ENCODE measurements at regions not wholly inside any gene's neighbourhood (a gene's known extent, or its start where the extent isn't known, plus 50 kb on each side); places are given as distances from the start of the nearest gene placed in this dataset.

GRCh38 chr1:218670875-218671274 is 325.7 kb downstream of the TGFB2 start:
- in situ Hi-C loops (cut with HindIII; ENCODE audit: low sequenced_read_pairs) = no loop called here
- no peak for TF ChIP-seq CTCF (IDR thresholded peaks at IDR 0.05; ENCODE audit: low read depth, low read length)
- no peak for DNase-seq (ENCODE audit: low read depth, low spot score)
- no peak overlapping the region for H3K4me3 ChIP-seq (ENCODE audit: low read depth, low read length)

- H3K4me3 ChIP-seq (ENCODE audit: low read depth, low read length) = no peak overlapping the region
- DNase-seq (ENCODE audit: low read depth, low spot score) = peak; percentile 61
- in situ Hi-C loops (cut with HindIII; ENCODE audit: low sequenced_read_pairs) = no loop called here
- TF ChIP-seq CTCF (IDR thresholded peaks at IDR 0.05; ENCODE audit: low read depth, low read length) = no peak
Measured at GRCh38 chr1:218671573-218671972, 326.4 kb downstream of the TGFB2 start.

- in situ Hi-C loops (cut with HindIII; ENCODE audit: low sequenced_read_pairs) = no loop called here
- no peak for TF ChIP-seq CTCF (IDR thresholded peaks at IDR 0.05; ENCODE audit: low read depth, low read length)
- DNase-seq (ENCODE audit: low read depth, low spot score) = no peak
- no peak overlapping the region for H3K4me3 ChIP-seq (ENCODE audit: low read depth, low read length)
Measured at GRCh38 chr1:218673170-218673569, 328.0 kb downstream of the TGFB2 start.

- TF ChIP-seq CTCF (IDR thresholded peaks at IDR 0.05; ENCODE audit: low read depth, low read length) = no peak
- no peak overlapping the region for H3K4me3 ChIP-seq (ENCODE audit: low read depth, low read length)
- DNase-seq (ENCODE audit: low read depth, low spot score) = peak; percentile 94
- in situ Hi-C loops (cut with HindIII; ENCODE audit: low sequenced_read_pairs) = no loop called here
Measured at GRCh38 chr1:218674280-218674773, 329.2 kb downstream of the TGFB2 start.

GRCh38 chr1:218677026-218677425 is 331.9 kb downstream of the TGFB2 start:
- in situ Hi-C loops (cut with HindIII; ENCODE audit: low sequenced_read_pairs) = no loop called here

GRCh38 chr1:218679391-218679790 is 334.3 kb downstream of the TGFB2 start:
- in situ Hi-C loops (cut with HindIII; ENCODE audit: low sequenced_read_pairs) = no loop called here

More at GRCh38 chr1:218677026-218677425, 331.9 kb downstream of the TGFB2 start:
- TF ChIP-seq CTCF (IDR thresholded peaks at IDR 0.05; ENCODE audit: low read depth, low read length) = no peak
- DNase-seq (ENCODE audit: low read depth, low spot score) = peak; percentile 50
- no peak overlapping the region for H3K4me3 ChIP-seq (ENCODE audit: low read depth, low read length)

More at GRCh38 chr1:218679391-218679790, 334.3 kb downstream of the TGFB2 start:
- no peak for DNase-seq (ENCODE audit: low read depth, low spot score)
- no peak overlapping the region for H3K4me3 ChIP-seq (ENCODE audit: low read depth, low read length)
- no peak for TF ChIP-seq CTCF (IDR thresholded peaks at IDR 0.05; ENCODE audit: low read depth, low read length)

Measured in astrocyte of the spinal cord (primary cell).